BLaER1 (cell line): ENCODE measurements at regions not wholly inside any gene's neighbourhood (a gene's known extent, or its start where the extent isn't known, plus 50 kb on each side); places are given as distances from the start of the nearest gene placed in this dataset.
"Not testable (repeated sequence)": the region's sequence is repeated elsewhere in the genome, so short reads cannot be mapped to it uniquely, and the experiment has no call there.

ENCODE experiments used
- H3K27ac ChIP-seq: shearing (Covaris generic); formaldehyde crosslinking; 2 replicates; pipeline ENCODE4 v1.8.1; 2022
- H3K27me3 ChIP-seq: shearing (Covaris generic); formaldehyde crosslinking; 2 replicates; pipeline ENCODE4 v1.8.1; 2022
- H3K36me3 ChIP-seq: shearing (Covaris generic); formaldehyde crosslinking; 2 replicates; pipeline ENCODE4 v1.8.1; 2022
- H3K4me1 ChIP-seq: shearing (Covaris generic); formaldehyde crosslinking; 2 replicates; pipeline ENCODE4 v1.8.1; 2022
- H3K4me2 ChIP-seq: shearing (Covaris generic); formaldehyde crosslinking; 2 replicates; pipeline ENCODE4 v1.8.1; 2022
- H3K4me3 ChIP-seq: shearing (Covaris generic); formaldehyde crosslinking; 2 replicates; pipeline ENCODE4 v1.8.1; 2022
- H3K9ac ChIP-seq: shearing (Covaris generic); formaldehyde crosslinking; 2 replicates; pipeline ENCODE4 v1.8.1; 2022
- H3K9me3 ChIP-seq: shearing (Covaris generic); formaldehyde crosslinking; 2 replicates; pipeline ENCODE4 v1.8.1; 2022
- H4K20me1 ChIP-seq: shearing (Covaris generic); formaldehyde crosslinking; 2 replicates; pipeline ENCODE4 v1.8.1; 2022
- Cebpa-rat ChIP-seq: shearing (Covaris generic); IDR thresholded peaks from 2 replicates; pipeline ENCODE4 v1.8.1; 2022

GRCh38 chr20:53823121-53823764 is 229.6 kb upstream of the ZNF217 start:
- H3K4me2 ChIP-seq: no peak overlapping the region
- peaks cover 22% of the 10 kb centered on the region for H3K4me1 ChIP-seq
- H3K4me3 ChIP-seq: no peak overlapping the region
- no peak overlapping the region for H3K27ac ChIP-seq
- H3K9me3 ChIP-seq: peaks cover 17% of the 10 kb centered on the region; the same call in 1 of the 2 replicates
- H3K36me3 ChIP-seq: no peaks in the 10 kb centered on the region
- no peaks in the 10 kb centered on the region for H4K20me1 ChIP-seq
- no peak overlapping the region for H3K9ac ChIP-seq
- TF ChIP-seq Cebpa-rat: no peak
- H3K27me3 ChIP-seq: no peaks in the 10 kb centered on the region

DNA sequence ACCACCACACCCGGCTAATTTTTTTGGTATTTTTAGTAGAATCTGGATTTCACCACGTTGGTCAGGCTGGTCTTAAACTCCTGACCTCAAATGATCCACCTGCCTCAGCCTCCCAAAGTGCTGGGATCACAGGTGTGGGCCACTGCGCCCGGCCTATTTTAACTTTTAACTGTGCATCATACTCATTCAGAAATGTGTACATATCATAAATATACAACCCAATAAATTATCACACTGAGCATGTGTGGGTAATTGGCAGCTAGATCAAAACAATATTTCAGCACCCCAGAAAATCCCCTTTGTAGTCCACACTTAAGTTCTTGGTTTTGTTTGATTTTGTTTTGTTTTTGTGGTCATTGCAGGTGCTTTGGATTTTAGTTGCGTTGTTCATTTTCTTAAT is 228.9 kb upstream of the ZNF217 start:
- Histone ChIP-seq H3K9ac (no peak overlapping the region), H3K9me3 (peaks cover 17% of the 10 kb centered on the region; the same call in 1 of the 2 replicates), H3K27me3 (no peaks in the 10 kb centered on the region), H3K36me3 (no peaks in the 10 kb centered on the region), H4K20me1 (no peaks in the 10 kb centered on the region), H3K4me3 (no peak overlapping the region), H3K4me1 (peaks cover 16% of the 10 kb centered on the region), H3K27ac (no peak overlapping the region), H3K4me2 (no peak overlapping the region)
- TF ChIP-seq Cebpa-rat: no peak

- no peak overlapping the region for H3K27ac ChIP-seq
- H3K4me3 ChIP-seq: no peak overlapping the region
- H3K4me1 ChIP-seq: no peaks in the 10 kb centered on the region
- no peak overlapping the region for H3K4me2 ChIP-seq
- H3K36me3 ChIP-seq: no peaks in the 10 kb centered on the region
- no peak overlapping the region for H3K9ac ChIP-seq
- H3K9me3 ChIP-seq: peaks cover 17% of the 10 kb centered on the region; the same call in 1 of the 2 replicates
- no peaks in the 10 kb centered on the region for H3K27me3 ChIP-seq
- H4K20me1 ChIP-seq: no peaks in the 10 kb centered on the region
- no peak for TF ChIP-seq Cebpa-rat
Observed at GRCh38 chr20:53819973-53820451, 226.4 kb upstream of the ZNF217 start.

DNA sequence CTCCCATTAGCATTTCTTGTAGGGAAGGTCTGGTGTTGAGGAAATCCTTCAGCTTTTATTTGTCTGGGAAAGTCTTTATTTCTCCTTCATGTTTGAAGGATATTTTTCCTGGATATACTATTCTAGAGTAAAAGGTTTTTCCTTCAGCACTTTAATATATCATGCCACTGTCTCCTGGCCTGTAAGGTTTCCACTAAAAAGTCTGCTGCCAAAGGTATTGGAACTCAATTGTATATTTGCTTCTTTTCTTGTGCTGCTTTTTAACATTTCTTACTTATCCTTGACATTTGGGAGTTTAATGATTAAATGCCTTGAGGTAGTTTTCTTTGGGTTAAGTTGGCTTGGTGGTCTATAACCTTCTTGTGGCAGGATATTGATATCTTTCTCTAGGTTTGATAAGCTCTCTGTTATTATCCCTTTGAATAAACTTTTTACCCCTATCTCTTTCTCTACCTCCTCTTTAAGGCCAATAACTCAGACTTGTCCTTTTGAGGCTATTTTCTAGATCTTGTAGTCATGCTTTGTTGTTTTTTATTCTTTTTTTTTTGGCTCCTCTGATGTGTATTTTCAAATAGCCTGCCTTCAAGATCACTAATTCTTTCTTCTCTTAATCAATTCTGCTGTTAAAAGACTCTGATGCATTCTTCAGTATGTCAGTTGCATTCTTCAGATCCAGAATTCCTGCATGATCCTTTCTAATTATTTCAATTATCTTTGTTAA is 225.0 kb upstream of the ZNF217 start:
- Histone ChIP-seq H3K4me2 (no peak overlapping the region), H3K9me3 (peaks cover 17% of the 10 kb centered on the region; the same call in 1 of the 2 replicates), H3K4me1 (no peaks in the 10 kb centered on the region), H4K20me1 (no peaks in the 10 kb centered on the region), H3K27ac (no peak overlapping the region), H3K4me3 (no peak overlapping the region), H3K36me3 (no peaks in the 10 kb centered on the region), H3K27me3 (no peaks in the 10 kb centered on the region), H3K9ac (no peak overlapping the region)
- no peak for TF ChIP-seq Cebpa-rat

GRCh38 chr20:53817513-53817912 is 223.9 kb upstream of the ZNF217 start:
- not testable (repeated sequence) for H3K27ac ChIP-seq, H3K4me2 ChIP-seq, H4K20me1 ChIP-seq, H3K36me3 ChIP-seq, H3K27me3 ChIP-seq, H3K4me1 ChIP-seq, H3K4me3 ChIP-seq, H3K9ac ChIP-seq
- peaks cover 17% of the 10 kb centered on the region; the same call in 1 of the 2 replicates for H3K9me3 ChIP-seq

GRCh38 chr20:53816872-53817398 is 223.3 kb upstream of the ZNF217 start:
- no peak for TF ChIP-seq Cebpa-rat

DNA sequence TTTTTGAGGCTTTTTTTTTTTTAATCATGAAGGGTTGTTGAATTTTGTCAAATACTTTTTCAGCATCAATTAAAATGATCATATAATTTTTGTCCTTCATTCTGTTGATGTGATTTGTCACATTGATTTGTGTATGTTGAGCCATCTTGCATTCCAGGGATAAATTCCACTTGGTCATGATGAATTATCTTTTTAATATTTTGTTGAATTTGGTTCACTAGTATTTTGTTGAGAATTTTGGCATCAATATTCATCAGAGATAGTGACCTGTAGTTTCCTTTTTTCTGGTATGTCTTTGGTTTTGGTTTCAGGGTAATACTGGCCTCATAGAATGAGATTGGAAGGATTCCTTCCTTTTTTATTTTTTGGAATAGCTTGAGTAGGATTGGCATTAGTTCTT is 221.9 kb upstream of the ZNF217 start:
- TF ChIP-seq Cebpa-rat: no peak
- no peaks in the 10 kb centered on the region for H3K4me1 ChIP-seq
- no peaks in the 10 kb centered on the region for H3K27me3 ChIP-seq
- no peak overlapping the region for H3K27ac ChIP-seq
- no peaks in the 10 kb centered on the region for H4K20me1 ChIP-seq
- H3K36me3 ChIP-seq: no peaks in the 10 kb centered on the region
- peaks cover 17% of the 10 kb centered on the region; the same call in 1 of the 2 replicates for H3K9me3 ChIP-seq
- H3K4me3 ChIP-seq: no peak overlapping the region
- H3K9ac ChIP-seq: no peak overlapping the region
- no peak overlapping the region for H3K4me2 ChIP-seq

More at GRCh38 chr20:53816872-53817398, 223.3 kb upstream of the ZNF217 start:
- Histone ChIP-seq H3K4me2 (no peak overlapping the region), H3K9me3 (peaks cover 17% of the 10 kb centered on the region; the same call in 1 of the 2 replicates), H3K4me1 (no peaks in the 10 kb centered on the region), H4K20me1 (no peaks in the 10 kb centered on the region), H3K27me3 (no peaks in the 10 kb centered on the region), H3K27ac (no peak overlapping the region), H3K9ac (no peak overlapping the region), H3K36me3 (no peaks in the 10 kb centered on the region), H3K4me3 (no peak overlapping the region)

DNA sequence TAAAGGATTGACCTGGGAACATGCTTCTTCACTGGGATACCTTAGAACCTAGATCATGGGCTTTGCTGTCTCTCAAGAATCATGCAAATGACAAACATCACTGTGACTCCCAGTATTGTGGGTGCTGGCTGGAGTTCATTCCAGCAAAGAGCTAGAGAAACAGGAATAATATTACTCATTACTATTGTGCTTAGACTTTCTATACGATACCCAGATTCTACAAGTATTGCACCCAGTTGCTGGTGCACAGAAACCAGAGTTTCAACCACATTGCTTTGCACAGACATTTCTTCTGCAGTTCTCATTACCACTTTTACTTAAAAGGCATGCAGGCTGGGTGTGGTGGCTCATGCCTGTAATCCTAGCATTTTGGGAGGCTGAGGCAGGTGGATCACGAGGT is 220.4 kb upstream of the ZNF217 start:
- Histone ChIP-seq H3K27me3 (no peaks in the 10 kb centered on the region), H3K4me2 (no peak overlapping the region), H3K4me3 (no peak overlapping the region), H3K4me1 (no peaks in the 10 kb centered on the region), H3K9ac (no peak overlapping the region), H4K20me1 (no peaks in the 10 kb centered on the region), H3K9me3 (peaks cover 6% of the 10 kb centered on the region; the same call in 1 of the 2 replicates), H3K27ac (no peak overlapping the region), H3K36me3 (no peaks in the 10 kb centered on the region)
- no peak for TF ChIP-seq Cebpa-rat

GRCh38 chr20:53813636-53814035 is 220.0 kb upstream of the ZNF217 start:
- Histone ChIP-seq H3K4me2 (no peak overlapping the region), H3K9ac (no peak overlapping the region), H3K4me1 (no peaks in the 10 kb centered on the region), H4K20me1 (no peaks in the 10 kb centered on the region), H3K4me3 (no peak overlapping the region), H3K36me3 (no peaks in the 10 kb centered on the region), H3K27me3 (no peaks in the 10 kb centered on the region), H3K27ac (no peak overlapping the region), H3K9me3 (0 out of 2 replicates have a peak, but pooled peaks cover 2% of the 10 kb centered on the region)
- TF ChIP-seq Cebpa-rat: no peak

DNA sequence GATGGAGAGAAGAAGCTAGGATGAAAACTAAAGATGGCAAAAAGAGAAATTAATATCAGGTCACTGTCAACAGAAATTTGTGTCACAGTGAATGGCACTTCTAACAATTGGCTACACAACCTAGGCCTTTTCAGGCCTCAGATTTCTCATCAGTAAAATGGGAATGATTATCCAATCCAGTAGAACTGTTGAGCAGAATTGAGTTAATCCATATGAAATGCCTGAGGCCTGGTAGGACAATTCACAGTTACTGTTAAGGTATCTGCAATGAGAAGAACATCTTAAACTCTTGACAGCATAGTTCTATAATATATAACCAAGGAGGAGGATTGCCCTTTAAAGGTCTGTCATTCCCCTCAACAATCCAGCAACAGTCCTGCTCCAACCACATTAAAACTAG is 217.9 kb upstream of the ZNF217 start:
- no peaks in the 10 kb centered on the region for H3K27me3 ChIP-seq
- no peak overlapping the region for H3K4me3 ChIP-seq
- no peaks in the 10 kb centered on the region for H4K20me1 ChIP-seq
- H3K4me2 ChIP-seq: no peak overlapping the region
- no peak overlapping the region for H3K27ac ChIP-seq
- H3K9me3 ChIP-seq: no peaks in the 10 kb centered on the region
- no peaks in the 10 kb centered on the region for H3K36me3 ChIP-seq
- H3K4me1 ChIP-seq: no peaks in the 10 kb centered on the region
- TF ChIP-seq Cebpa-rat: no peak
- H3K9ac ChIP-seq: no peak overlapping the region
